GM21825 (cell line): ENCODE measurements at regions not wholly inside any gene's neighbourhood (a gene's known extent, or its start where the extent isn't known, plus 50 kb on each side); places are given as distances from the start of the nearest gene placed in this dataset.

ENCODE experiments used
- ATAC-seq: cut with Tn5 transposase; IDR thresholded peaks from one replicate; pipeline ENCODE4 v1.9.1; 2021; ENCODE audit warnings: mild to moderate bottlenecking, moderate library complexity; ENCODE audit not compliant: unreplicated experiment

DNA sequence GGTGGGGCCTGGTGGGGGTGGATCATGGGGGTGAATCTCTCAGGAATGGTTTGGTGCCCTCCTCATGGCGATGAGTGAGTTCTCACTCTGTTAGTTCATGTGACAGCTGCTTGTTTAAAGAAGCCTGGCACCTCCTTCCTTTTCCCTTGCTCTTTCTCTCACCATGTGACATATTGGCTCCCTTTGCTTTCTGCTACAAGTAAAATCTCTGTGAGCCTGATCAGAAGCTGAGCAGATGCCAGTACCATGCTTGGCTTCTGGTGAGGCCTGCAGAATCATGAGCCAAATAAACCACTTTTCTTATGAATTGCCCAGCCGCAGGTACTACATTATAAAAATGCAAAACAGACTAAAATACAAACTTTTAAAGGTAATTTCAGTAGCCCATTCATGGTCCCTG, 73.4 kb upstream of the TEX51 start:
- ATAC-seq: no peak

DNA sequence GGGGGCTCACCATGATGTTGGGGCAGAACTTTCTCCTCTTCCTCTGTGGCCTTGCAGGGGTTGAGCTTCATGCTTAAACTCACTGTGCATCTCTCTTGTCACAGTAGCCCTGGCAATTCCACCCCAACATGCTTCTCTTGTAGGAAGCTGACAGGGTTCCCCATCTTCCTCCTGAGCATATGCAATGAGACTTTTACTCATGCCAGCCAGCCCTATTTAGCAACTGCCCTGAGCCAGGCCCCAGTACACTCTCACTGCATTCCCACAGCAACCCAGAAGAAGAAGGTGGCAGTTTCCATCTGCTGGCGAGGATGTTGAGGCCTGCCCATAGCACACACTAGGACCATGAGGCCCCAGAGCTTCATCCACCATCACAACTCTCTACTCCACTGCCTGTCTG, 72.2 kb upstream of the TEX51 start:
- ATAC-seq: no peak

DNA sequence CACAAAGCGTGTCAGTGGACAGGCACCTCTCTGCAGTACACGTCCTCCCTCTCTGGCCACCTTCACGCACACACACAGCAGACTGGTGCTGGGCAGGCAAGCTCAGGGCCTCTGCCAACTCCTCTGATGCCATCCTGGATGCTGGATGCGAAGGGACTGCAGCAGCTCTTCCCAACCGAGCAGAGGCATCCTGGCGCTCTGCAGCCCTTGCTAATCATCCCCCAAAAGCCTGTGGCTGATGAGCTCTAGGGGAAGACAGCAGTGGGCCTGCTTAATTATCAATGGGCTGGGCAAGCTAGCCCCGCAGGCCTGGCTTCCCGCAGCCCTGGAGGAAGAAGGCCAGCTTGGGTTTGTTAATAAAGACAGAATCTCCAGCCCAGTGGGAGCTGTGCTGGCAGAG, 71.3 kb upstream of the TEX51 start:
- no peak for ATAC-seq

DNA sequence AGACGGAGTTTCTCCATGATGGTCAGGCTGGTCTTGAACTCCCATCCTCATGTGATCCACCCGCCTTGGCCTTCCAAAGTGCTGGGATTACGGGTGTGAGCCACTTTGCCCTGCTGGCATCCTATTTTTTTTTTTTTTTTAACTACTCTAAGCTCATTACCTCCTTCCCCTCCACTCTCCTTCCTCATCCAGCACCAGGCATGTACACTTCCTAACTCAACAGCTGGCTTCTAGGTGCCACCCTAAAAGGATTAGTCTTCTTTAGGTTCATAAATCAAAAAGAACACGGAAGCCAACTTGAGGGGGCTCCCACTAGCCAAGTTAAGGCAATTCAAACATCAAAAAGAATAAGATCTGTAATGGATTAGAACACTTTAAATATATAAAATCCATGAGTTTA, 70.6 kb upstream of the TEX51 start:
- ATAC-seq: no peak

DNA sequence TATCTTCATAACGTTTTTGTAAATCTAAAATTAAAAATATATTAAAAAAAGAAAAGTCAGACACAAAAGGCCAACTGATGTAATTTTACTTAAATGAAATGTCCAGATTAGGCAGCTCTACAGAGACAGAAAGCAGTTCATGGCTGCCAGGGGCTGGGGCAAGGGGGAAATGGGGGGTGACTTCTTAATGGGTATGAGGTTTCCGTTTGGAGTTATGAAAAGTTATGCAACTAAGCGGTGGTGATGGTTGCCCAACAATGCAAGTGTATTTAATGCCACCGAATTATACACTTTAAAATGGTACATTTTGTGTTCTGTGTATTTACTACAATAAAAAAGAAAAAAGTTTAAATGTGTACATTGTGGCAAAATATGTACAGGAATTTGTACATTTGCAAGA, 70.2 kb upstream of the TEX51 start:
- no peak for ATAC-seq

DNA sequence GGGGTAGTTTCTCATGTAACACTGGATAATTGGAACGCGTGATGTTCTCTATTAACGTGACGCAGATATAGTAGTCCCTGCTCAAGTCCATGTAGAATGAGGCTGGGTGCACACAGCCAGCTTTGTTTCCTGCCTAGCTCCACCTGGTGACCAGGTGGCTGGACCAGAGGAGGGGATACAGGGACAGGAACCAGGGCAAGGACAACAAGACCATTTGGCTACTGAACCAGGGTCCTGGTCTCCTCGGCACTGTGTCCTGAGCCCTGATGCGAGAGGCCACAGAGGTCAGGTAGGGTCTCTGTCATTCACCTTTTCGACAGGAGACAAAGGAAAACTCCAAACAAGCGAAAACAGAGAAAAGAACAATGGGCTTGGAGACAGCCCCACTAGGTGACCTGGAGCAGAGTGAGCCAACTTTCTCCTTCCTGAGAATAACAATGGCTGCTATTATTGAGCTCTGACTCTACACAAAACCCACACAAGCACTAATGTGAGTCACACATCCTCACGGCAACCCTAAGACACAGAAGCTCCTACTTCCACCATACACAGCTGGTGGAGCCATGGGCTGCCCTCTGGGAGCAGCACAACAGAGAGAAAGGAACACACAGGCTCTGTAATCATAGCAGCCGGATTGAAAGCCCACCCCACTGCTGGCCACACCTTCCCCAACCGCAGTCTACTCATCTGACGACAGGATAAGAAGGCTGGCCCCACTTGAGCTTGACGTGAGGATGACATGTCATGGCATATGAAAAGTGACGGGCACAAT, 67.3 kb upstream of the TEX51 start:
- ATAC-seq: no peak

DNA sequence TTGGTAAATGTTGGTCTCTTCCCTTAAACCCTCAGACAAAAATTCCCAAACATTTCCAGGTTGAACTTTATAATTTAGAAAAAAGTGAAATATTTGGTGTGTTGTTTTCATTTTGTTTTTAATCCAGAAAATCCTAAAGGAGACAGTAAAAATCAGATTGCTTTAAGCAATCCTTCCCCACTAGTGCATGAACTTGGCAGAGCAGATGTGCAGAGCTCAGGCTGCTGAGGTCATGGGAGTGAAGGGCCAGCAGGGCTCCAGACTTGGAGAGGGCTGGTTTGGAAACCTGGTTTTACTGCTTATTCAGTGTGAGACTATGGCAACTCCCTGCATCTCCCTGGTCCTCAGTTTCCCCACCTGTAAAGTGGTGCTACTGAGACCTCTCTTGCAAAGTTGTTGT, 66.7 kb upstream of the TEX51 start:
- no peak for ATAC-seq

DNA sequence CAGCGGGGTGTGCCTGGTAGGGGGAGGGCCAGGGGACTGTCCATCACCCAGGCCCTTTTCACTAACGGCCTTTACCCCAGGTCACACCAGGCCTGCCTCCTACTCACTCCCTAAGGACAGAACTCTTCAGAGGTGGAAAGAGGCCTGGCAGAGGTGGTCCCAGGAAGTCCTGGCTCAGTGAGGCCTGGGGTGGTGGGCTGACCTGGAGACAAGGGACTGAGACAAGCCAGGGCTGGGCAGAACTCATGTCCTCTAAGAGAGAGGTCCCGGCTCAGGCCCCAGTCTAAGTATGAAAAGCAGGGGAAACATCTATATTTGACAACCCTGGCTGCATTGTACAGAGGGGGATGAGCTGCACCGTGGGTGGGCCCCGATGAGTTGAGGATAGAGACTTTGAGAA, 65.9 kb upstream of the TEX51 start:
- no peak for ATAC-seq

DNA sequence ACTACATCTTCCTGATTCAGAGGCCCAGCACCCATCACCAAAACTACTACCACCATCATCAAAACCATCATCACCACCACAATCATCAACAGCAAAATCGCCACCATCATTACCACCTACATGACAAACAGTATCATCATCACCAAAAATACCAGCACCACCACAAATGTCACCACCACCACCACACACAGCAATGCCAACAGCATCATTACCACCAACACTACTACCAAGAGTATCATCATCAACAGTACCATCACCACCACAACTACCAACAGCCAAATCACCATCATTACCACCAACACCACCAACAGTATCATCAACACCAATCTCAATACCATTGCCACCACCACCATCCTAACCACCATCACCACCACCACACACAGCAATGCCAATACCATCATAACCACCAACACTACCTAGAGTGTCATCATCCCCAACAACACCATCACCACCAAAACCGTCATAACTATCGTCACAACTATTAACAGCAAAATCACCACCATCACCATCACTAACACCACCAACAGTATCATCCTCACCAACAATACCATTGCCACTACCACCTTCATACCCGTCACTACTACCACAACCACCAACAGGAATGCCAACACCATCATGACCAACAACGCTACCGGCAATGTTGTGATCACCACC, 64.6 kb upstream of the TEX51 start:
- no peak for ATAC-seq

DNA sequence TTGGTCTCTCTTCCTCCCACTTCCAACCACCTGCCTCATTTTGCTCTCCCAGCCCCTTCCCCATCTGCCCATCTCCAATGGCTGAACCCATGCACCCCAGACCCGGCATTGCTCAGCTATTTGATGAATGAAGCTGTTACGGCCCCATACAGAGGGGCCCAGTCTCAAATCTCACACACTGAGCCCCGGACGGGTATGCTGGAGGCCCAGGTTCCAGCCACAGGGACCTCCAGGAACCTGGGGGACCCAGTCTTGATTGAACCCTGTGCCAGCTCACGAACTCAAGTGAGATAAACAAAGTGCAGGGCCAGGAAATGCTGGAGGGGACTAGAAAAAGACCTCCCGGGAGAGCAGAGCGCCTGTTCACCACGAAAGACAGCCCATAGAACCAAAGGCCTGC, 63.4 kb upstream of the TEX51 start:
- ATAC-seq: no peak

DNA sequence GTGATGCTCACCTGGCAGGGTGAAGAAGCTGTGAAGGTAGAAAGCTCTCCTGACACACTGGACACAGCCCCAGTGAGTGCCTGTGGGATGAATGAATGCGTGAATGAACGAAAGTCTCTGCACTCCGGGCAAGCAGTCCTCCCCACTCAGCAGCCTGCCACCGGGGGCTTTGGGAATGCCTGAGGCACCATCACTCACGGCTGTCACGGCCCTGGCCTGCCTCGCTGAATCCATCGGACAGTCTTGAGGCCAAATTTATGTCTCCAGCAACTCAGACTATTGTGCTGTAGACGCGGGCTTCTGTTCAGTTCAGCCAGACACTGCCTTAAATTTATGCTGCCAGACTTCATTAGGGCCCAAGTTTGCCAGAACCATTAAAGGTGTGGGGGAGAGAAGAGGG, 62.9 kb upstream of the TEX51 start:
- no peak for ATAC-seq

DNA sequence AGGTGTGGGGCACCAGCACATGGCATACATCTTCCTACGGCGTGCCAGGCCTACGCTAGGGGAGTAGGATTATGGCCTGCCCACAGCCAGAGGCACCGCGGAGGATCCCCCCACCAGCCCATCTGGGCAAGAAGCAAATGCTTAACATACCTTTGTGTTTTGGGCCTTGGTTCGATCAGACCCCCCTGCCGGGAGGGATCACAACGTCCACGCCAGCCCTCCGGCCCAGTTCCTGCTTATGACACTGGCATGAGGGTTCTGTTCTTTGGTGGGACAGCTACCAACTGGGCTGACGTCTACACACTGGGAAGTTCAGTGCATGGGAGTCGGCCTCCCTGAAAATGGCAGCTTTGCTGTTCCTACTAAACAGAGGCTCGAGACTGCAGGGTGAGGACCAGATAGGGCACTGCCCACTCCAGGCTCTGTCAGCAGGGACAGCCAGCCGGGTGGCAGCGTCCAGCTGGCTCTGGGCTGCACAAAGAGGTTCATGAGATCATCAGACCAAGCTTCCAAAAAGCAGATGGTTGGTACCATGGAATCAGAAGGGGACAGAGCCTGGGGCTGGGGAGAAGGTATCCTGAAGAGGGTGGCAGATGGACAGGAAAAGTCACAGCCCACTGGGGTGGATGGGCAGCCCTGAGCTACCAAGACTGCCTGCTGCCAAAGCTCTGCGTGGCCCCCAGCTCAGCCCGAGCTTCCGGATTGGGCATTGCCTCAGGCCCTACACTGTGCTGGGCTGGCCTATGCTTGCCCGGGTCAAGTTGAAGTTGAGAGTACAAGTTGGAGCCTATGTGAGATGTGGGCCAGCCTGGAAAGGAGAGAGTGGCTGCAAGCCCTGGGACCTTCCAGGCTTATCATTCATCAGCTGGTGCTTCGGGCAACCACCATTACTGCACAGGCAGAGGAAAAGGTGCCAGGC, 61.7 kb upstream of the TEX51 start:
- ATAC-seq: no peak

DNA sequence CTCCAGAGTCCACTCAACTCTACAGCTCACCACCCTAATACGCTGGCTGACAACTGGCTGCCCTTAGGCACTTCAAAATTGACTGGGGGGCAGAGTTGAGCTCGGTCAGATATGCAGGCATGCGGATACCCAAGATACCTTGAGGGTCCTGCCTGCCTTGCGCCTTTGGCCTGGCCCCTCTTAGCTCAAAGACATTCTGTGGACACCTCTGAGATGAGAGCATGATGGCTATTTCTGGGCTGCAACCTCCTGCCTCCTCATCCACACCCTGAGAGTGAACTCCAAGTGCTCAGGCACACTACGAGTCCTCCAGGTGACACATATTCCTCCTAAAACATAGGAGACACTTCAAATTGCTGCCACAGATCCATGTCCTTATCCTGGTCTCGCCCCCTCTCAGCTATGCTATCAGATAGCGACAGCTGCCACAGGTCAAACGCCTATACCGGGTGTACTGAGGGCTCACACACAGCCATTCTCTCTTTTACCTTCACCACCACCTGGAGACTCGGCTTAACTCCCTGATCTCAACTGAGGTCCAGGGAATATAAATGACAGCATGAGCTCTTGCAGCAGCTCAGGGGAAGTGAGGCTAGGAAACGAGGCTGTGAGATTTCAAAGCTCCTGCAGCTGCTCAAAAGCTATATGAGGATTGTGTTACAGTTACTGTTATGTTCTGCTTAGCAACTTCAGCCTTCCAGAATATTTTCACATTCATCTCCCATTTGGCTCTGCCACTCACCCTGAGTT, 60.5 kb upstream of the TEX51 start:
- ATAC-seq: no peak

DNA sequence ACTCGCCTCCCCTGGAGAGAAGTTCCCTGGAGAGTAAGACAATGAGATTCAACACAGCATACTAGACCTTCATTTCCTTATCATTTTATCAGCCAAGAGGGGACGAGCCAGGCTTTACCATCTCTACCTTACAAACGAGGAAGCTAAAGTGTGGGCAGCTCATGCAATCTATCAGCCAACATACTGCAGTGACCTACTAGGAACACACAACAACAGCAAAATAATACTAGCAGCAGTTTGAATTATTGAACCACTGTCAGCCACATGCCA, 60.0 kb upstream of the TEX51 start:
- no peak for ATAC-seq

DNA sequence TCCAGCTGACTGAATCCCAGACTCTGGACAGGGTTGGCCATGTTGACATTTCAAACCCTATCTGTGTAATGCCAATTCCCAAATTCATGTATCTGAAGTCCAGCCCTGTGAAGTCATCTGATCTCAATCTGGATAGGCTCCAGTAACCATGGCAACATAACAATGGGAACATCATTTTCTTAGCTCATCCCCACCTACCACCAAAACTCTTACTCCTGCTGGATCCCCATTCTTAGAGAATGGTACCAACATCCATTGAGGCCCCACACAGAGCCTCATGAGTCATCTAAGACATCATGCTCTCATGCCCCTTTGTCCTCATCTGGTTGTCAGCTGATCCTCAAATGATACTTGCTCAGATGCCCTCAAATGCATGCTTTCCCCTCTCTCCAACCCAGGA, 58.9 kb upstream of the TEX51 start:
- ATAC-seq: no peak

DNA sequence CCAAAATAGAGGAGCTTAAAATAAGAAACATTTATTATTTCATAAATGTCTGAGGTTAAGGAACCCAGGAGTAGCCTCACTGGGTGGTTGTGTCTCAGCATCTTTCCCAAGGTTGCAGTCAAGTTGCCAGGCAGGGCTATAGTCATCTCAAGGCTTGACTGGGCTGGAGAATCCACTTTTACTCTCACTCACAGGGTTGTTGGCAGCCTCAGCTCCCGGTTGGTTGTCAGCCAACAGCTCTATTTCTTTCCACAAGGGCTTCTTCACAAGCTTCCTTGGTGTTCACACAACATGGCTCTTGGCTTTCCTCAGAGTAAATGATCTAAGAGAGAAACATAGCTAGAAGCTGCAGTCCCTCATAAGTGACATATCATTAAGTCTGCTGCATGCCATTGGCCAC, 55.6 kb upstream of the TEX51 start:
- ATAC-seq: no peak

DNA sequence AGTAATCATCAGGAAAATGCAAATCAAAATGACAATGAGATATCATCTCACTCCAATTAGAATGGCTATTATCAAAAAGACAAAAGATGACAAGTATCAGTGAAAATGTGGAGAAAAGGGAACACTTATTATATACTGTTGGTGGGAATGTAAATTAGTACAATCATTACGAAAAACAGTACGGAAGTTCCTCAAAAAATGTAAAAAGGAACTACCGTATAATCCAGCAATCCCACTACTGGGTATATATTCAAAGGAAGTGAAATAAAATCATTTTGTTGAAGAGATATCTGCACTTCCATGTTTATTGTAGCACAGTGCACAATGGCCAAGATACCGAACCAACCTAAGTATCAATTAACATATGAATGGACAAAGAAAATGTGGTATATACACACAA, 52.4 kb upstream of the TEX51 start:
- no peak for ATAC-seq
